BJ (cell line): ENCODE measurements at regions not wholly inside any gene's neighbourhood (a gene's known extent, or its start where the extent isn't known, plus 50 kb on each side); places are given as distances from the start of the nearest gene placed in this dataset.

Experiments used
- CTCF ChIA-PET: fragments of 350-600 bp; formaldehyde crosslinking; extraction: SDS; loops from one replicate; lab custom pipeline; 2021; ENCODE audit warnings: antibody characterized with exemption, inconsistent platforms; lab: Yijun Ruan, JAX
- POLR2A ChIA-PET: fragments of 300-600 bp; sonication (Branson Sonifier 250); formaldehyde crosslinking; extraction: SDS; loops from one replicate; lab custom pipeline; 2021; ENCODE audit warnings: antibody characterized with exemption; lab: Charles Lee
- DNase-seq: peaks from one replicate; pipeline ENCODE4 v3.0.0-alpha.2; 2011; ENCODE audit warnings: low read depth
- H3K27me3 ChIP-seq: 2 replicates; pipeline ENCODE4 v1.6.0; 2011; ENCODE audit warnings: low read length; ENCODE audit not compliant: control insufficient read depth, insufficient read depth
- H3K36me3 ChIP-seq: 2 replicates; pipeline ENCODE4 v1.5.1; 2011; ENCODE audit warnings: low read length; ENCODE audit not compliant: control insufficient read depth, insufficient read depth
- H3K4me3 ChIP-seq: 2 replicates; pipeline ENCODE4 v1.5.1; 2011; ENCODE audit warnings: low read depth, mild to moderate bottlenecking, control low read depth, low read length
- CTCF ChIP-seq: IDR thresholded peaks from 2 replicates; pipeline ENCODE4 v1.5.1; 2011; ENCODE audit warnings: low read depth, mild to moderate bottlenecking, control low read depth, inconsistent platforms, low read length, moderate library complexity; ENCODE audit not compliant: insufficient read depth

- DNase-seq, result no peak
These were observed 140.2 kb upstream of the LYSMD4 start for GRCh38 chr15:99873451-99873850.

GRCh38 chr15:99863550-99864198, 130.4 kb upstream of the LYSMD4 start:
- Histone ChIP-seq H3K27me3 (no peaks in the 10 kb centered on the region), H3K36me3 (no peaks in the 10 kb centered on the region), H3K4me3 (no peak overlapping the region)
- POLR2A ChIA-PET, result no interaction called here
- no peak for DNase-seq
- CTCF ChIA-PET, result no interaction called here
- TF ChIP-seq CTCF, result no peak

More at GRCh38 chr15:99873451-99873850, 140.2 kb upstream of the LYSMD4 start:
- no peak overlapping the region for H3K4me3 ChIP-seq
- no peaks in the 10 kb centered on the region for H3K36me3 ChIP-seq
- ChIA-PET POLR2A (no interaction called here), CTCF (no interaction called here)
- TF ChIP-seq CTCF, result no peak
- H3K27me3 ChIP-seq, result no peaks in the 10 kb centered on the region

GRCh38 chr15:99857836-99858235, 124.6 kb upstream of the LYSMD4 start:
- POLR2A ChIA-PET, result no interaction called here
- H3K36me3 ChIP-seq, result no peaks in the 10 kb centered on the region
- H3K27me3 ChIP-seq, result no peaks in the 10 kb centered on the region
- CTCF ChIA-PET, result no interaction called here
- TF ChIP-seq CTCF, result no peak
- no peak overlapping the region for H3K4me3 ChIP-seq
- DNase-seq, result no peak

- Histone ChIP-seq H3K27me3 (no peaks in the 10 kb centered on the region), H3K4me3 (no peak overlapping the region), H3K36me3 (no peaks in the 10 kb centered on the region)
- TF ChIP-seq CTCF, result no peak
- DNase-seq, result no peak
- ChIA-PET POLR2A (no interaction called here), CTCF (no interaction called here)
These were observed 117.3 kb upstream of the LYSMD4 start for GRCh38 chr15:99850517-99850916.

- CTCF ChIA-PET, result no interaction called here
- no peak for TF ChIP-seq CTCF
- no peak overlapping the region for H3K4me3 ChIP-seq
- DNase-seq, result no peak
- POLR2A ChIA-PET, result no interaction called here
- H3K36me3 ChIP-seq, result no peaks in the 10 kb centered on the region
- no peaks in the 10 kb centered on the region for H3K27me3 ChIP-seq
These were observed 111.8 kb upstream of the LYSMD4 start for GRCh38 chr15:99845009-99845408.
